Osteocyte (in vitro differentiated cells): ENCODE measurements at regions not wholly inside any gene's neighbourhood (a gene's known extent, or its start where the extent isn't known, plus 50 kb on each side); places are given as distances from the start of the nearest gene placed in this dataset.

Experiments used
- DNase-seq: peaks from one replicate; pipeline ENCODE4 v3.0.0; 2021; ENCODE audit warnings: mixed read lengths; ENCODE audit not compliant: unreplicated experiment; ENCODE audit errors: extremely low spot score
- H3K27ac Mint-ChIP-seq: one replicate; pipeline ENCODE4 v1.8.0; 2021; ENCODE audit warnings: mild to moderate bottlenecking, mixed read lengths; ENCODE audit not compliant: unreplicated experiment
- H3K27me3 Mint-ChIP-seq: one replicate; pipeline ENCODE4 v1.8.0; 2021; ENCODE audit warnings: mixed read lengths; ENCODE audit not compliant: unreplicated experiment
- H3K36me3 Mint-ChIP-seq: one replicate; pipeline ENCODE4 v1.8.0; 2021; ENCODE audit warnings: mixed read lengths; ENCODE audit not compliant: unreplicated experiment
- H3K4me1 Mint-ChIP-seq: one replicate; pipeline ENCODE4 v1.8.0; 2021; ENCODE audit warnings: mixed read lengths; ENCODE audit not compliant: unreplicated experiment
- H3K4me3 Mint-ChIP-seq: one replicate; pipeline ENCODE4 v1.8.0; 2021; ENCODE audit warnings: mild to moderate bottlenecking, moderate library complexity, mixed read lengths; ENCODE audit not compliant: unreplicated experiment
- H3K9me3 Mint-ChIP-seq: one replicate; pipeline ENCODE4 v1.8.0; 2021; ENCODE audit warnings: mixed read lengths; ENCODE audit not compliant: unreplicated experiment
- TF ChIP-seq, protein P1 (sequence below): fragments of 200-600 bp; sonication (generic); IDR thresholded peaks from 2 replicates; pipeline ENCODE4 v1.5.0; 2021; ENCODE audit warnings: antibody characterized with exemption, mild to moderate bottlenecking, moderate library complexity

- Mint-ChIP-seq H3K36me3 (no peaks in the 10 kb centered on the region), H3K27me3 (peaks cover 5% of the 10 kb centered on the region), H3K4me3 (no peak overlapping the region), H3K4me1 (no peaks in the 10 kb centered on the region), H3K27ac (no peak overlapping the region), H3K9me3 (peaks cover 3% of the 10 kb centered on the region)
- no peak for DNase-seq
- TF ChIP-seq, protein P1, sequence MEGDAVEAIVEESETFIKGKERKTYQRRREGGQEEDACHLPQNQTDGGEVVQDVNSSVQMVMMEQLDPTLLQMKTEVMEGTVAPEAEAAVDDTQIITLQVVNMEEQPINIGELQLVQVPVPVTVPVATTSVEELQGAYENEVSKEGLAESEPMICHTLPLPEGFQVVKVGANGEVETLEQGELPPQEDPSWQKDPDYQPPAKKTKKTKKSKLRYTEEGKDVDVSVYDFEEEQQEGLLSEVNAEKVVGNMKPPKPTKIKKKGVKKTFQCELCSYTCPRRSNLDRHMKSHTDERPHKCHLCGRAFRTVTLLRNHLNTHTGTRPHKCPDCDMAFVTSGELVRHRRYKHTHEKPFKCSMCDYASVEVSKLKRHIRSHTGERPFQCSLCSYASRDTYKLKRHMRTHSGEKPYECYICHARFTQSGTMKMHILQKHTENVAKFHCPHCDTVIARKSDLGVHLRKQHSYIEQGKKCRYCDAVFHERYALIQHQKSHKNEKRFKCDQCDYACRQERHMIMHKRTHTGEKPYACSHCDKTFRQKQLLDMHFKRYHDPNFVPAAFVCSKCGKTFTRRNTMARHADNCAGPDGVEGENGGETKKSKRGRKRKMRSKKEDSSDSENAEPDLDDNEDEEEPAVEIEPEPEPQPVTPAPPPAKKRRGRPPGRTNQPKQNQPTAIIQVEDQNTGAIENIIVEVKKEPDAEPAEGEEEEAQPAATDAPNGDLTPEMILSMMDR: no peak
These were observed 393.5 kb upstream of the SOX9 start for GRCh38 chr17:71727292-71727691.

DNA sequence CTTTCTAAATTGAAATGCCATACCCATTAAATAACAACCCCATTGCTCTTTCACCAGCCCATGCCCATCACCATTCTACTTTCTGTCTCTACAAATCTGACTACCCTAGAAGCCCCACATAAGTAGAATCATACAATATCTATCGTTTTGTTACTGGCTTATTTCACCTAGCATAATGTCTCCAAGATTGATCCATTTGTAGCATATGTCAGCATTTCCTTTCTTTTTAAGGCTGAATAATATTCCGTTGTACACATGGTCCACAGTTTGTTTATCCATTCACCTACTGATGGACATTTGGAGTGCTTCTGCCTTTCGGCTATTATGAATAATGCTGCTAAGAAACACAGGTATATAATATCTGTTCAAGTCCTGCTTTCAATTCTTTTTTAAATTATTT lies 393.1 kb upstream of the SOX9 start:
- no peaks in the 10 kb centered on the region for H3K36me3 Mint-ChIP-seq
- H3K27ac Mint-ChIP-seq: no peak overlapping the region
- peaks cover 3% of the 10 kb centered on the region for H3K27me3 Mint-ChIP-seq
- peaks cover 3% of the 10 kb centered on the region for H3K9me3 Mint-ChIP-seq
- H3K4me1 Mint-ChIP-seq: no peaks in the 10 kb centered on the region
- no peak overlapping the region for H3K4me3 Mint-ChIP-seq
- no peak for DNase-seq
- TF ChIP-seq, protein P1: no peak

DNA sequence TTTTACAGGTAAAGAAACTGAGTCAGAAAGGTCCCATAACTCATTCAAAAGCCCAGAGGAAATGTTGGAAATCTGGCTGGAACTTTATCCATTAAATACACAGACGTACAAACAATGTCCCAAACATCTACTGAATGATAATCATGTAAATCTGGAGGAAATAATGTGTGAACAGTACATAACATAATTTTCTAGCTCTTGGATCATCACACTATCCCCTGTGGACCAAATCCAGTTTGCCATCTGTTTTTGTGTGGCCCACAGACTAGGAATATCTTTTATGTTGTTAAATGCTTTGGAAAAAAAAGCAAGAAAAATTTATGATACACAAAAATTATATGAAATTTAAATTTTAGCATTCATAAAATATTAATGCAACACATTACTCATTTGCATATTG lies 389.9 kb upstream of the SOX9 start:
- Mint-ChIP-seq H3K36me3 (no peaks in the 10 kb centered on the region), H3K27ac (no peak overlapping the region), H3K9me3 (no peaks in the 10 kb centered on the region), H3K4me1 (no peaks in the 10 kb centered on the region), H3K4me3 (no peak overlapping the region), H3K27me3 (peaks cover 7% of the 10 kb centered on the region)
- DNase-seq: no peak
- TF ChIP-seq, protein P1: no peak

GRCh38 chr17:71735893-71736292 lies 384.9 kb upstream of the SOX9 start:
- TF ChIP-seq, protein P1: no peak
- DNase-seq: no peak

GRCh38 chr17:71740866-71741265 lies 380.0 kb upstream of the SOX9 start:
- no peaks in the 10 kb centered on the region for H3K4me1 Mint-ChIP-seq
- no peaks in the 10 kb centered on the region for H3K36me3 Mint-ChIP-seq
- TF ChIP-seq, protein P1: no peak
- no peak overlapping the region for H3K27ac Mint-ChIP-seq
- no peaks in the 10 kb centered on the region for H3K9me3 Mint-ChIP-seq
- DNase-seq: no peak
- H3K4me3 Mint-ChIP-seq: no peak overlapping the region
- peaks cover 14% of the 10 kb centered on the region for H3K27me3 Mint-ChIP-seq

More at GRCh38 chr17:71735893-71736292, 384.9 kb upstream of the SOX9 start:
- Mint-ChIP-seq H3K4me1 (no peaks in the 10 kb centered on the region), H3K9me3 (no peaks in the 10 kb centered on the region), H3K36me3 (no peaks in the 10 kb centered on the region), H3K27me3 (peaks cover 7% of the 10 kb centered on the region), H3K27ac (no peak overlapping the region), H3K4me3 (no peak overlapping the region)
